Prostate gland (tissue), 2 donors: ENCODE measurements at regions not wholly inside any gene's neighbourhood (a gene's known extent, or its start where the extent isn't known, plus 50 kb on each side); places are given as distances from the start of the nearest gene placed in this dataset.

ENCODE experiments used
- POLR2A ChIP-seq: fragments of 450-650 bp; IDR thresholded peaks from one replicate; pipeline ENCODE4 v1.6.1; 2016; ENCODE audit warnings: antibody characterized with exemption, mild to moderate bottlenecking
- POLR2AphosphoS5 ChIP-seq: sonication (generic); formaldehyde crosslinking; IDR thresholded peaks from one replicate; pipeline ENCODE4 v1.6.1; 2017; ENCODE audit warnings: antibody characterized with exemption
- TF ChIP-seq, protein P1 (sequence below), 4 experiments: fragments of 200-600 bp in 2 of 4; fragments of 450-650 bp in 2 of 4; sonication (generic) in 2 of 4; IDR thresholded peaks; 1 replicate in 3 of 4; 2 replicates in 1 of 4; pipeline ENCODE4 v1.5.1; 2016 to 2019; ENCODE audit warnings: antibody characterized with exemption in 4 of 4, mild to moderate bottlenecking in 2 of 4, moderate library complexity in 2 of 4

- TF ChIP-seq, protein P1, sequence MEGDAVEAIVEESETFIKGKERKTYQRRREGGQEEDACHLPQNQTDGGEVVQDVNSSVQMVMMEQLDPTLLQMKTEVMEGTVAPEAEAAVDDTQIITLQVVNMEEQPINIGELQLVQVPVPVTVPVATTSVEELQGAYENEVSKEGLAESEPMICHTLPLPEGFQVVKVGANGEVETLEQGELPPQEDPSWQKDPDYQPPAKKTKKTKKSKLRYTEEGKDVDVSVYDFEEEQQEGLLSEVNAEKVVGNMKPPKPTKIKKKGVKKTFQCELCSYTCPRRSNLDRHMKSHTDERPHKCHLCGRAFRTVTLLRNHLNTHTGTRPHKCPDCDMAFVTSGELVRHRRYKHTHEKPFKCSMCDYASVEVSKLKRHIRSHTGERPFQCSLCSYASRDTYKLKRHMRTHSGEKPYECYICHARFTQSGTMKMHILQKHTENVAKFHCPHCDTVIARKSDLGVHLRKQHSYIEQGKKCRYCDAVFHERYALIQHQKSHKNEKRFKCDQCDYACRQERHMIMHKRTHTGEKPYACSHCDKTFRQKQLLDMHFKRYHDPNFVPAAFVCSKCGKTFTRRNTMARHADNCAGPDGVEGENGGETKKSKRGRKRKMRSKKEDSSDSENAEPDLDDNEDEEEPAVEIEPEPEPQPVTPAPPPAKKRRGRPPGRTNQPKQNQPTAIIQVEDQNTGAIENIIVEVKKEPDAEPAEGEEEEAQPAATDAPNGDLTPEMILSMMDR (IDR thresholded peaks at IDR 0.05) = no peak
- no peak for TF ChIP-seq POLR2AphosphoS5
- TF ChIP-seq POLR2A = no peak
Observed at GRCh38 chr5:68966596-68966995, 127.2 kb upstream of the SLC30A5 start.
